ES-I3 (cell line): ENCODE measurements at regions not wholly inside any gene's neighbourhood (a gene's known extent, or its start where the extent isn't known, plus 50 kb on each side); places are given as distances from the start of the nearest gene placed in this dataset.
"Not testable (repeated sequence)": the region's sequence is repeated elsewhere in the genome, so short reads cannot be mapped to it uniquely, and the experiment has no call there.

ENCODE experiments used
- H3K36me3 ChIP-seq: 2 replicates; pipeline ENCODE4 v1.6.1; 2013; ENCODE audit warnings: mild to moderate bottlenecking, low read length, control low read depth, moderate library complexity; ENCODE audit not compliant: insufficient read depth
- H3K4me1 ChIP-seq: 2 replicates; pipeline ENCODE4 v1.6.1; 2013; ENCODE audit warnings: mild to moderate bottlenecking, control low read depth, low read length; ENCODE audit not compliant: insufficient read depth
- H3K9ac ChIP-seq: 2 replicates; pipeline ENCODE4 v1.6.1; 2013; ENCODE audit warnings: low read depth, mild to moderate bottlenecking, low read length, moderate library complexity
- H3K9me3 ChIP-seq: 2 replicates; pipeline ENCODE4 v1.6.1; 2013; ENCODE audit warnings: mild to moderate bottlenecking, low read length, moderate library complexity; ENCODE audit not compliant: control insufficient read depth, insufficient read depth

GRCh38 chr4:110347805-110348204 is 128.2 kb upstream of the ENPEP start:
- Histone ChIP-seq H3K9ac (no peak overlapping the region), H3K9me3 (no peaks in the 10 kb centered on the region), H3K4me1 (no peaks in the 10 kb centered on the region), H3K36me3 (no peaks in the 10 kb centered on the region)

DNA sequence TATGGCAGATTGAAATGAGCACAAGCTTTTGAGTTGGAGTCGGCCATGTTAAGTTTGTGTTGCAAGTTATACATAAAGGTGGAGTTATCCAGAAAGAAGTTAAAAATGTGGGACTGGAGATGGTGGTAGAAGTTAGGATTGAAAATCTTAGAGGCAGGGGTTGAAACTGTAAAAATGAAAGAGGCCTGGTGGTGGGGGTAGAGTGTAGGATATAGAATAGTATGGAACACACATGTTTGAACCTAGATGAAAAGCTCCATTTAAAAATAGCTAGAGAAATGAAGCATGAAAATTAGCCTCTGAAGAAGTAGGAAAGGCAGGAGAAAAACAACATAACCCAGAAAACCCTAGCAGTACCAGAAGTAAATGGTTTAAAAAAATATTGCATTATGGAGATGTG is 131.8 kb upstream of the ENPEP start:
- H3K9ac ChIP-seq = no peak overlapping the region
- no peaks in the 10 kb centered on the region; the same call in 1 of the 2 replicates for H3K9me3 ChIP-seq
- no peaks in the 10 kb centered on the region for H3K4me1 ChIP-seq
- no peaks in the 10 kb centered on the region for H3K36me3 ChIP-seq

DNA sequence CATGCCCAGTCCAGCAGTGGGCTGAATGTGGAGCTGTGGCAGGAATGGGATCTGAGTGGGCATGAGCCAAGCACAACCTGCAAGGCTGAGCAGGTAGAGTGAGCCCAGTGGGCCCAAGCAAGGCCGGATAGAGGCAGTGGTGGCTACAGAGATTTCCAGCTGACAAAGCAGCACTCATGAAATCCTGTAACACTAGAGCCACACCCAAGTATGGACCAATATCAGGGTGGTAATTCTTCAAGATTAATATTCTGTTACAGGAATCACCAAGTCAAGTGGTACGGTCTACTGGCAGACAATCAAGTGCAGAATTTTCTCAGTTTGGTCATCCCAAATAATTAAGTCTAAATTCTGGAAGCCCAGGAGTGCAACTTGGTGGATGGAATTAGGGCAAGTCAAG is 132.4 kb upstream of the ENPEP start:
- Histone ChIP-seq H3K36me3 (no peaks in the 10 kb centered on the region), H3K9me3 (no peaks in the 10 kb centered on the region; the same call in 1 of the 2 replicates), H3K4me1 (no peaks in the 10 kb centered on the region), H3K9ac (no peak overlapping the region)

DNA sequence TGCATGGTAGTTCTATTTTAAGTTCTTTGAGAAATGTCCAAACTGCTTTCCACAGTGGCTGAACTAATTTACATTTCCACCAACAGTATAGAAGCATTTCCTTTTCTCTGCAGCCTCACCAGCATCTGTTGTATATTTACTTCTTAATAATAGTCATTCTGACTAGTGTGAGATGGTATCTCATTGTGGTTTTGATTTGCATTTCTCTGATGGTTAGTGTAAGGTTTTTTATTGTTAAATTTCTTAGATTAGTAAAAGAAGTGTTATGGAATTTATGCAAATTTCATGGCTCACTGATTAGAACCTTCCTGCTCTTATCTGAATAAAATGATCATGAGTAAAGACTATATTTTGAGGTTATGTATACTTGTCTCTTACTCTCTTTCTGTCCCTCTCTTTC is 134.8 kb upstream of the ENPEP start:
- not testable (repeated sequence) for H3K36me3 ChIP-seq, H3K9ac ChIP-seq

GRCh38 chr4:110335399-110335798 is 137.0 kb upstream of the ELOVL6 start:
- no peaks in the 10 kb centered on the region for H3K36me3 ChIP-seq
- H3K9me3 ChIP-seq = no peaks in the 10 kb centered on the region; the same call in 1 of the 2 replicates

More for the DNA sequence above, 134.8 kb upstream of the ENPEP start:
- H3K4me1 ChIP-seq, H3K9me3 ChIP-seq: not testable (repeated sequence)

DNA sequence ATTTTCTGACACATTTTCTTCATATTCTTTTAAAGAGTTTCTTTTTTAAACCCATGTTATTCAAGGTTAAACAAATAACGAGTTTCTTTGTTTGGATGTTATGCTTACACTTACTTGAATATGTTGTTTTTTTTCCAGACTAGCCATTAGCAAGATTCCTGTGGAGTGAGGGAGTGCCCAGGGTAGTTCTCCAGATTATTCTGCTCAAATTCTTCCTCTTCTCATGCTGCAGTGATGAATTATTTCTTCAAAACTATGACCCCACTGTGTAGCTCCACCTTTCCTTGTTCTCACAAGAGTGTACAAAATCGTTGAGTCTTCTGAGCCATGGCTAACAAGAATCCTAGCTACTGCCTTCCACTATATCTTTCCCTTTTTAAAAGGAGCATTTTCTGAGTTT is 134.1 kb upstream of the ELOVL6 start:
- Histone ChIP-seq H3K4me1 (no peaks in the 10 kb centered on the region), H3K9ac (no peak overlapping the region), H3K36me3 (no peaks in the 10 kb centered on the region), H3K9me3 (peaks cover 6% of the 10 kb centered on the region; the same call in 1 of the 2 replicates)

More at GRCh38 chr4:110335399-110335798, 137.0 kb upstream of the ELOVL6 start:
- Histone ChIP-seq H3K4me1 (no peaks in the 10 kb centered on the region), H3K9ac (no peak overlapping the region)

- H3K4me1 ChIP-seq, H3K9me3 ChIP-seq, H3K9ac ChIP-seq, H3K36me3 ChIP-seq: not testable (repeated sequence)
These were observed 128.0 kb upstream of the ELOVL6 start for GRCh38 chr4:110326426-110326825.

- no peaks in the 10 kb centered on the region for H3K36me3 ChIP-seq
- no peaks in the 10 kb centered on the region for H3K4me1 ChIP-seq
- H3K9me3 ChIP-seq = no peaks in the 10 kb centered on the region
- H3K9ac ChIP-seq = no peak overlapping the region
These were observed 112.4 kb upstream of the ELOVL6 start for GRCh38 chr4:110310795-110311194.

GRCh38 chr4:110309675-110310074 is 111.3 kb upstream of the ELOVL6 start:
- Histone ChIP-seq H3K9me3 (no peaks in the 10 kb centered on the region), H3K4me1 (no peaks in the 10 kb centered on the region)

DNA sequence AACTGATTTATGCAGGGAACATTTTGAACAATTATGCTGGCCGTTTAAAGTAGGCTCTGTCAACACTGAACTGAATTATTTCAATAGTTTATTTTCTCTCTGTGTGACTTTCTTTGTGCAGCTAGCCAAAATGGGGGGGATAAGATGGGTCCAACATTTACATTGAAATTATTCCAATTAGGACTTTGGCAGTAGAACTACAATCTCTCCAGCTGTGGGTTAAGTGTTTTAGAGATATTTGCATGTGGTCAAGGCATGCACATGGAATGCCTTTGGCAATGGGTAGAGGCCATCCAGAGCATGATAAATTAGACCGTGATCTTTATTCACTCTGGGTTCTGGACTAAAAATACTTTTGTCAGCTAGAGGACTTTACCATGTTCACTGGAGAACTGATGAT is 107.9 kb upstream of the ELOVL6 start:
- no peaks in the 10 kb centered on the region for H3K4me1 ChIP-seq
- H3K9ac ChIP-seq = no peak overlapping the region
- no peaks in the 10 kb centered on the region for H3K36me3 ChIP-seq
- no peaks in the 10 kb centered on the region for H3K9me3 ChIP-seq

More at GRCh38 chr4:110309675-110310074, 111.3 kb upstream of the ELOVL6 start:
- Histone ChIP-seq H3K9ac (no peak overlapping the region), H3K36me3 (no peaks in the 10 kb centered on the region)

DNA sequence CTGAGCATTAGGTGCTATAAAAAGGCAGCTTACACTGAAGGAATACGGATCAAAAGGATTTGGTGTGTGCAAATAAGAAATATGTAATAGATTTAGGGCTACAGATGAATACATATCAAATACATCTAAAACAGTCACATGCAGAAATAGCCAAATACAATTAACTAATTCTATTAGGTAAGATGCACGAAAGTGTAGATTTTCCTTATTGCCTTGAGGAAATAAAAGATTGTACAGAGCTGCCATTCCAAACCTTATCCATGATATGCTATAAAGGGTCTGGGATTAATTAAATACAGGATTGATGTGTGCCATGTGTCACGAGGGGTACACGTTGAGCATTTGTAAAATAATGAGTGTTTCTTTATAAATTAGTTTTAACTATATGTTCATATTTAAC is 107.0 kb upstream of the ELOVL6 start:
- no peaks in the 10 kb centered on the region for H3K4me1 ChIP-seq
- H3K9me3 ChIP-seq = no peaks in the 10 kb centered on the region
- H3K9ac ChIP-seq = no peak overlapping the region
- no peaks in the 10 kb centered on the region for H3K36me3 ChIP-seq

DNA sequence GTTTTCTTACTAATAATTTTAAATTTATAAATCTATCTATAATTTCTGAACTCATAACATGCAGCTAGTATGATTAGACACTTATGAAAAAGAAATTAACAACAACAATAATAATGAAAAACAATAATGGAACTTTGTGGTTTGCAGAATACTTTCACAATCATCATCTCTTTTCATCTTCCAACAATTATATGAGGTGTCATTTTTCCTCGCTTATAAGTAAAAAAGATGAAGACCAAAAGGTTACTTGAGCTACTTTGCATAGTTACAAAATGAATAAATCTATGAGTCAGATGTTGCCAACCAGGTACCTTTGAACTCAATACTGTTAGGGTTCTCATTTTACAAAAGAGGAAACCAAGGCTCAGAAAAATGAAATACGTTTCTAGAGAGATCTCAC is 98.5 kb upstream of the ELOVL6 start:
- H3K4me1 ChIP-seq = no peaks in the 10 kb centered on the region
- no peaks in the 10 kb centered on the region for H3K36me3 ChIP-seq
- H3K9ac ChIP-seq = no peak overlapping the region
- H3K9me3 ChIP-seq = no peaks in the 10 kb centered on the region

- Histone ChIP-seq H3K36me3 (no peaks in the 10 kb centered on the region), H3K4me1 (no peaks in the 10 kb centered on the region; the same call in 1 of the 2 replicates), H3K9ac (no peak overlapping the region), H3K9me3 (no peaks in the 10 kb centered on the region)
These were observed 95.8 kb upstream of the ELOVL6 start for GRCh38 chr4:110294165-110294564.

DNA sequence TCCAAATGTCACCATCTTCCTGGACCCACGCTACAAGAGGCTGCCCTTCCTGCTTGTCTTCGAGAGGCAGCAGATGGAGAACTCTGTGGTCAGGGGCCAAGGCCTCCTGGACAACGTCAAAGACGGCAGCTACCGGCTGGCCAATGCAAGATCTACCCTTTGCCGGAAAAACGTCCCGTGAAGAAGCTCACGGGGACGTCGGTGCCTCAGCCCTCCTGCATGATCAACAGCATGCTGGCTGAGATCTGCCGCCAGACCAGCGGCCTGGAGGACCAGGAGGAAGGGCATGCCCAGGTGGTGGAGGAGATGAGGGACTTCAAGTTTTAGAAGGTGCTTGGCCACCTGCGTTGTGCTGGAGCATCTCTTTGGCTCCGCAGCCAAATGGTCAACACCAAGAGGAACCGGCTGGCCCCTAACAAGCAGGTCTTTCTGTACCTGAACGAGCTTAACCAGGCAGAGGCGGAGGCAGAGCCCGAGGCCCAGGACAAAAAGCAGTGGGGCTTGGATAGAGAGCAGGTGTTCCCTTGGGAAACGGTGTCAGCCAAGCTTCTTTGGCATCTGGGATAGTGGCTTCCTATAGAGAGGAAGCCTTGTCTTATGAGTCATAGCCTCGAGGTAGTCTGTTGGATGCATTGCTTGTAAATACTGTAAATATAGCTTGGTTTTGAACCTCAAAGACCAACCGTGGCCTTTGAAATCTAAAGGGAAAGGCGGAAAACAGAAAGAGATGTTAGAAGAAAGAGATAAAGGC is 94.8 kb upstream of the ELOVL6 start:
- Histone ChIP-seq H3K4me1 (no peaks in the 10 kb centered on the region; the same call in 1 of the 2 replicates), H3K9me3 (no peaks in the 10 kb centered on the region), H3K36me3 (no peaks in the 10 kb centered on the region), H3K9ac (no peak overlapping the region)

GRCh38 chr4:110290511-110290910 is 92.1 kb upstream of the ELOVL6 start:
- Histone ChIP-seq H3K4me1 (peaks cover 3% of the 10 kb centered on the region; the same call in 1 of the 2 replicates), H3K9me3 (no peaks in the 10 kb centered on the region), H3K36me3 (no peaks in the 10 kb centered on the region), H3K9ac (no peak overlapping the region)
